Parathyroid adenoma (tissue), 2 donors: ENCODE measurements at regions not wholly inside any gene's neighbourhood (a gene's known extent, or its start where the extent isn't known, plus 50 kb on each side); places are given as distances from the start of the nearest gene placed in this dataset.
"Not testable (repeated sequence)": the region's sequence is repeated elsewhere in the genome, so short reads cannot be mapped to it uniquely, and the experiment has no call there.

Experiments
- H2AFZ ChIP-seq: fragments of 300-600 bp; sonication (generic); one replicate; pipeline ENCODE4 v1.7.0; 2017; ENCODE audit warnings: antibody characterized with exemption, mild to moderate bottlenecking
- H3K27ac ChIP-seq: fragments of 300-600 bp; sonication (generic); one replicate; pipeline ENCODE4 v1.7.0; 2017
- H3K27me3 ChIP-seq: fragments of 300-600 bp; sonication (generic); one replicate; pipeline ENCODE4 v1.7.0; 2017; ENCODE audit warnings: low read length; ENCODE audit not compliant: control insufficient read depth, insufficient read depth
- H3K36me3 ChIP-seq: fragments of 300-600 bp; sonication (generic); one replicate; pipeline ENCODE4 v1.7.0; 2017; ENCODE audit warnings: low read length; ENCODE audit not compliant: control insufficient read depth, insufficient read depth
- H3K4me1 ChIP-seq: fragments of 300-600 bp; sonication (generic); one replicate; pipeline ENCODE4 v1.7.0; 2017; ENCODE audit warnings: control low read depth
- H3K4me2 ChIP-seq: fragments of 300-600 bp; sonication (generic); one replicate; pipeline ENCODE4 v1.7.0; 2017; ENCODE audit warnings: low read length
- H3K4me3 ChIP-seq: fragments of 300-600 bp; sonication (generic); one replicate; pipeline ENCODE4 v1.7.0; 2017; ENCODE audit warnings: low read depth, low read length
- H3K79me2 ChIP-seq: fragments of 300-600 bp; sonication (generic); one replicate; pipeline ENCODE4 v1.7.0; 2017; ENCODE audit warnings: control low read depth
- H3K9ac ChIP-seq: fragments of 300-600 bp; sonication (generic); one replicate; pipeline ENCODE4 v1.7.0; 2017; ENCODE audit warnings: mild to moderate bottlenecking
- H3K9me3 ChIP-seq: fragments of 300-600 bp; sonication (generic); one replicate; pipeline ENCODE4 v1.7.0; 2017; ENCODE audit warnings: low read length; ENCODE audit not compliant: control insufficient read depth
- CTCF ChIP-seq: fragments of 300-600 bp; sonication (generic); IDR thresholded peaks from one replicate; pipeline ENCODE4 v1.7.0; 2017; ENCODE audit warnings: antibody characterized with exemption, mild to moderate bottlenecking
- donor health status: primary hyperparathyroidism.

GRCh38 chr1:191714845-191715244, 443.4 kb upstream of the RGS18 start:
- H3K9me3 ChIP-seq: no peaks in the 10 kb centered on the region
- no peak overlapping the region for H3K4me3 ChIP-seq
- no peak overlapping the region for H3K4me2 ChIP-seq
- no peak overlapping the region for H3K9ac ChIP-seq
- H3K36me3 ChIP-seq: no peaks in the 10 kb centered on the region
- H3K79me2 ChIP-seq: no peaks in the 10 kb centered on the region
- H2AFZ ChIP-seq: no peak overlapping the region
- H3K27me3 ChIP-seq: no peaks in the 10 kb centered on the region
- H3K4me1 ChIP-seq: no peaks in the 10 kb centered on the region
- TF ChIP-seq CTCF: no peak
- H3K27ac ChIP-seq: no peak overlapping the region

GRCh38 chr1:191729742-191730141, 428.5 kb upstream of the RGS18 start:
- no peaks in the 10 kb centered on the region for H3K36me3 ChIP-seq
- no peaks in the 10 kb centered on the region for H3K9me3 ChIP-seq
- H3K4me3 ChIP-seq: no peak overlapping the region
- H3K79me2 ChIP-seq: no peaks in the 10 kb centered on the region
- no peak overlapping the region for H2AFZ ChIP-seq
- H3K4me1 ChIP-seq: no peaks in the 10 kb centered on the region
- H3K27me3 ChIP-seq: no peaks in the 10 kb centered on the region
- TF ChIP-seq CTCF: no peak
- no peak overlapping the region for H3K27ac ChIP-seq
- H3K9ac ChIP-seq: no peak overlapping the region
- no peak overlapping the region for H3K4me2 ChIP-seq

DNA sequence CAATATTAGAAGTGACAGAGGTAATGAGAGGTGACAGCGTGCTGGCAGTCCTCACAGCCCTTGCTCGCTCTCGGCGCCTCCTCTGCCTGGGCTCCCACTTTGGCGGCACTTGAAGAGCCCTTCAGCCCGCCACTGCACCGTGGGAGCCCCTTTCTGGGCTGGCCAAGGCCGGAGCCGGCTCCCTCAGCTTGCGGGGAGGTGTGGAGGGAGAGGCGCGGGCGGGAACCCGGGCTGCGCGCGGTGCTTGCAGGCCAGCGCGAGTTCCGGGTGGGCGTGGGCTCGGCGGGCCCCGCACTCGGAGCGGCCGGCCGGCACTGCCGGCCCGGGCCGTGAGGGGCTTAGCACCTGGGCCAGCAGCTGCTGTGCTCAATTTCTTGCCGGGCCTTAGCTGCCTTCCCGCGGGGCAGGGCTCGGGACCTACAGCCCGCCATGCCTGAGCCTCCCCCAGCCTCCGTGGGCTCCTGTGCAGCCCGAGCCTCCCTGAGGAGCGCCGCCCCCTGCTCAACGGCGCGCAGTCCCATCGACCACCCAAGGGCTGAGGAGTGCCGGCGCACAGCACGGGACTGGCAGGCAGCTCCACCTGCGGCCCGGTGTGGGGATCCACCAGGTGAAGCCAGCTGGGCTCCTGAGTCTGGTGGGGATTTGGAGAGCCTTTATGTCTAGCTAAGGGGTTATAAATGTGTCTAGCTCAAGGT, 426.5 kb upstream of the RGS18 start:
- not testable (repeated sequence) for H3K9ac ChIP-seq, H2AFZ ChIP-seq, H3K27ac ChIP-seq, H3K79me2 ChIP-seq, H3K27me3 ChIP-seq, H3K9me3 ChIP-seq, H3K4me1 ChIP-seq, H3K4me2 ChIP-seq, H3K4me3 ChIP-seq, H3K36me3 ChIP-seq

GRCh38 chr1:191734321-191734720, 423.9 kb upstream of the RGS18 start:
- TF ChIP-seq CTCF: no peak
- Histone ChIP-seq H3K36me3 (no peaks in the 10 kb centered on the region), H3K4me1 (no peaks in the 10 kb centered on the region), H3K79me2 (no peaks in the 10 kb centered on the region), H3K4me2 (no peak overlapping the region), H3K27me3 (no peaks in the 10 kb centered on the region), H3K27ac (no peak overlapping the region), H3K9ac (no peak overlapping the region), H3K4me3 (no peak overlapping the region), H3K9me3 (no peaks in the 10 kb centered on the region), H2AFZ (no peak overlapping the region)

DNA sequence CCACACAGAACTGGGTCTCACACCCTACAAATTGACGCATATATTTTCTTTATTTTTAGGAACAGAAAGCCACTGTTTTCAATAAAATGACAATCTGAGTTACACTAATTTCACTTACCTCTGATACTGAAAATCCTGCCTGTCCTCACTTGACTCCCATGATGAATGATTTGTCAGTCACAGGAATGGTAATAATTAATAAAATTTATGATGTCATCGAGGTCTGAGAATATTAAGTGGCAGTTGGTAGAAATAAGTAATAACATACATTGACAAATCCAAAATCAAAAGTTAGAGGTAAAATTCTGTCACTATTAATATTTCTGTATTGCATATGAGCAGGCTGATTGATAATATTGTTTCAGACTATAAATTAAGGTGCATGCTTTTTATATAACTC, 418.7 kb upstream of the RGS18 start:
- no peak for TF ChIP-seq CTCF
- Histone ChIP-seq H3K36me3 (no peaks in the 10 kb centered on the region), H3K79me2 (no peaks in the 10 kb centered on the region), H2AFZ (no peak overlapping the region), H3K4me2 (no peak overlapping the region), H3K4me3 (no peak overlapping the region), H3K9me3 (no peaks in the 10 kb centered on the region), H3K9ac (no peak overlapping the region), H3K4me1 (no peaks in the 10 kb centered on the region), H3K27ac (no peak overlapping the region), H3K27me3 (no peaks in the 10 kb centered on the region)
